ENCODE measurements at regions not wholly inside any gene's neighbourhood (a gene's known extent, or its start where the extent isn't known, plus 50 kb on each side); places are given as distances from the start of the nearest gene placed in this dataset.

- TF ChIP-seq POLR2AphosphoS5 (IDR thresholded peaks at IDR 0.05) (no peak), CTCF (IDR thresholded peaks at IDR 0.05) (no peak)
Observed at GRCh38 chr19:31583148-31583547, 233.9 kb upstream of the TSHZ3 start.
